ENCODE measurements at regions not wholly inside any gene's neighbourhood (a gene's known extent, or its start where the extent isn't known, plus 50 kb on each side); places are given as distances from the start of the nearest gene placed in this dataset.

DNA sequence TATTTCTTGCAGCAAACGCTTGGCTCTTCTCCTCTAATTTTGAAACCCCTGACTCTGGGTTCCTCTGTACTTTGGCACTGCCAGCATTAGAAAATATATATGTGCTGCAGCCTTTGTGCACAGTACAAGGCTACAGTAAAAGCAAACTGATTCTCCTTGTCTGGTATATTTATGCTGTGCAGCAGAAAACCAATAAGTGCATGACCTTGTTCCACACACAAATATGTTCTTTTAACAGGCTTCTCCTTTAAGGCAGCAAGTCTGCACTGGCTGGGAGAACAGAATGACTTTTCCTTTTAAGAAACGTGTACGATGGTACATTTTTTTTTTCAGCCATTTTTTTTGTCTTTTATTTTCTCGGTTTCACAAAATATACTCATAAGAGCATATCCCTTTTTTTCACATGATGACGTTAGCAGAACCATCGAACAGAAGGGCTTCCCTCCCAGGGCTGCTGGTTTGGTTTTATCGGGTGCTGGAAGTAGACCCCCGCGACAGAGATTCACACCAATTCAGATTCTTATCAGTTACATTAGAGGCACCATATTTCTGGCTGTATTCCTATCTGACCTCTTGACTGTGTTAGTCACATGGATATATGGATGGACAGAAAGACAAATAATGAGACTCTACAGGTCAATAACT, 129.9 kb upstream of the ARID1B start:
- TF ChIP-seq, protein P1, sequence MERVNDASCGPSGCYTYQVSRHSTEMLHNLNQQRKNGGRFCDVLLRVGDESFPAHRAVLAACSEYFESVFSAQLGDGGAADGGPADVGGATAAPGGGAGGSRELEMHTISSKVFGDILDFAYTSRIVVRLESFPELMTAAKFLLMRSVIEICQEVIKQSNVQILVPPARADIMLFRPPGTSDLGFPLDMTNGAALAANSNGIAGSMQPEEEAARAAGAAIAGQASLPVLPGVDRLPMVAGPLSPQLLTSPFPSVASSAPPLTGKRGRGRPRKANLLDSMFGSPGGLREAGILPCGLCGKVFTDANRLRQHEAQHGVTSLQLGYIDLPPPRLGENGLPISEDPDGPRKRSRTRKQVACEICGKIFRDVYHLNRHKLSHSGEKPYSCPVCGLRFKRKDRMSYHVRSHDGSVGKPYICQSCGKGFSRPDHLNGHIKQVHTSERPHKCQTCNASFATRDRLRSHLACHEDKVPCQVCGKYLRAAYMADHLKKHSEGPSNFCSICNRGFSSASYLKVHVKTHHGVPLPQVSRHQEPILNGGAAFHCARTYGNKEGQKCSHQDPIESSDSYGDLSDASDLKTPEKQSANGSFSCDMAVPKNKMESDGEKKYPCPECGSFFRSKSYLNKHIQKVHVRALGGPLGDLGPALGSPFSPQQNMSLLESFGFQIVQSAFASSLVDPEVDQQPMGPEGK (CRISPR knock-in tag; IDR thresholded peaks at IDR 0.05; ENCODE audit: borderline replicate concordance) = no peak
- no peak for TF ChIP-seq GLIS3 (CRISPR knock-in tag; IDR thresholded peaks at IDR 0.05)
- TF ChIP-seq ESRRG (CRISPR knock-in tag; IDR thresholded peaks at IDR 0.05) = no peak
- TF ChIP-seq ZNF565 (CRISPR knock-in tag; conservative IDR thresholded peaks at IDR 0.05; ENCODE audit: low read depth) = no peak
- TF ChIP-seq PPARA (CRISPR knock-in tag; IDR thresholded peaks at IDR 0.05; ENCODE audit: borderline replicate concordance) = no peak
- TF ChIP-seq ZFP30 (CRISPR knock-in tag; IDR thresholded peaks at IDR 0.05) = no peak
- TF ChIP-seq ZNF70 (CRISPR knock-in tag; IDR thresholded peaks at IDR 0.05) = no peak
- TF ChIP-seq, protein P2, sequence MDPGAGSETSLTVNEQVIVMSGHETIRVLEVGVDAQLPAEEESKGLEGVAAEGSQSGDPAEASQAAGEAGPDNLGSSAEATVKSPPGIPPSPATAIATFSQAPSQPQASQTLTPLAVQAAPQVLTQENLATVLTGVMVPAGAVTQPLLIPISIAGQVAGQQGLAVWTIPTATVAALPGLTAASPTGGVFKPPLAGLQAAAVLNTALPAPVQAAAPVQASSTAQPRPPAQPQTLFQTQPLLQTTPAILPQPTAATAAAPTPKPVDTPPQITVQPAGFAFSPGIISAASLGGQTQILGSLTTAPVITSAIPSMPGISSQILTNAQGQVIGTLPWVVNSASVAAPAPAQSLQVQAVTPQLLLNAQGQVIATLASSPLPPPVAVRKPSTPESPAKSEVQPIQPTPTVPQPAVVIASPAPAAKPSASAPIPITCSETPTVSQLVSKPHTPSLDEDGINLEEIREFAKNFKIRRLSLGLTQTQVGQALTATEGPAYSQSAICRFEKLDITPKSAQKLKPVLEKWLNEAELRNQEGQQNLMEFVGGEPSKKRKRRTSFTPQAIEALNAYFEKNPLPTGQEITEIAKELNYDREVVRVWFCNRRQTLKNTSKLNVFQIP (CRISPR knock-in tag; IDR thresholded peaks at IDR 0.05; ENCODE audit: borderline replicate concordance, low read depth) = no peak
- TF ChIP-seq SNAI2 (CRISPR knock-in tag; IDR thresholded peaks at IDR 0.05) = no peak
- TF ChIP-seq TOX (CRISPR knock-in tag; IDR thresholded peaks at IDR 0.05; ENCODE audit: borderline replicate concordance) = no peak
- TF ChIP-seq, protein P3, sequence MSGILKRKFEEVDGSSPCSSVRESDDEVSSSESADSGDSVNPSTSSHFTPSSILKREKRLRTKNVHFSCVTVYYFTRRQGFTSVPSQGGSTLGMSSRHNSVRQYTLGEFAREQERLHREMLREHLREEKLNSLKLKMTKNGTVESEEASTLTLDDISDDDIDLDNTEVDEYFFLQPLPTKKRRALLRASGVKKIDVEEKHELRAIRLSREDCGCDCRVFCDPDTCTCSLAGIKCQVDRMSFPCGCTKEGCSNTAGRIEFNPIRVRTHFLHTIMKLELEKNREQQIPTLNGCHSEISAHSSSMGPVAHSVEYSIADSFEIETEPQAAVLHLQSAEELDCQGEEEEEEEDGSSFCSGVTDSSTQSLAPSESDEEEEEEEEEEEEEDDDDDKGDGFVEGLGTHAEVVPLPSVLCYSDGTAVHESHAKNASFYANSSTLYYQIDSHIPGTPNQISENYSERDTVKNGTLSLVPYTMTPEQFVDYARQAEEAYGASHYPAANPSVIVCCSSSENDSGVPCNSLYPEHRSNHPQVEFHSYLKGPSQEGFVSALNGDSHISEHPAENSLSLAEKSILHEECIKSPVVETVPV (CRISPR knock-in tag; IDR thresholded peaks at IDR 0.05) = no peak
